Fibroblast of the aortic adventitia (primary cell): ENCODE measurements at regions not wholly inside any gene's neighbourhood (a gene's known extent, or its start where the extent isn't known, plus 50 kb on each side); places are given as distances from the start of the nearest gene placed in this dataset.

Experiments
- DNase-seq: peaks from one replicate; pipeline ENCODE4 v3.0.0-alpha.2; 2010; ENCODE audit warnings: low read depth
- H3K4me3 ChIP-seq: 2 replicates; pipeline ENCODE4 v1.5.1; 2011; ENCODE audit warnings: low read depth, mild to moderate bottlenecking, control low read depth, low read length, moderate library complexity
- CTCF ChIP-seq: IDR thresholded peaks from 2 replicates; pipeline ENCODE4 v1.5.1; 2011; ENCODE audit warnings: mild to moderate bottlenecking, low read length, control low read depth, inconsistent platforms; ENCODE audit not compliant: insufficient read depth

- no peak for TF ChIP-seq CTCF
- DNase-seq, result no peak
- no peak overlapping the region for H3K4me3 ChIP-seq
Measured at GRCh38 chr16:64858076-64858475, 263.8 kb downstream of the CDH11 start.

- no peak overlapping the region for H3K4me3 ChIP-seq
- DNase-seq, result no peak
- no peak for TF ChIP-seq CTCF
Measured at GRCh38 chr16:64857411-64857810, 264.5 kb downstream of the CDH11 start.

- DNase-seq, result no peak
- no peak for TF ChIP-seq CTCF
- H3K4me3 ChIP-seq, result no peak overlapping the region
Measured at GRCh38 chr16:64853551-64853950, 268.3 kb downstream of the CDH11 start.

- no peak overlapping the region for H3K4me3 ChIP-seq
- no peak for DNase-seq
- no peak for TF ChIP-seq CTCF
Measured at GRCh38 chr16:64846966-64847365, 274.9 kb downstream of the CDH11 start.

GRCh38 chr16:64845071-64845470 lies 276.8 kb downstream of the CDH11 start:
- no peak for DNase-seq
- TF ChIP-seq CTCF, result no peak
- no peak overlapping the region for H3K4me3 ChIP-seq

- H3K4me3 ChIP-seq, result no peak overlapping the region
- no peak for DNase-seq
- no peak for TF ChIP-seq CTCF
Measured at GRCh38 chr16:64841482-64841881, 280.4 kb downstream of the CDH11 start.

- no peak for TF ChIP-seq CTCF
- DNase-seq, result no peak
- H3K4me3 ChIP-seq, result no peak overlapping the region
Measured at GRCh38 chr16:64841071-64841470, 280.8 kb downstream of the CDH11 start.
